ENCODE measurements at regions not wholly inside any gene's neighbourhood (a gene's known extent, or its start where the extent isn't known, plus 50 kb on each side); places are given as distances from the start of the nearest gene placed in this dataset.
"Not testable (repeated sequence)": the region's sequence is repeated elsewhere in the genome, so short reads cannot be mapped to it uniquely, and the experiment has no call there.

DNA sequence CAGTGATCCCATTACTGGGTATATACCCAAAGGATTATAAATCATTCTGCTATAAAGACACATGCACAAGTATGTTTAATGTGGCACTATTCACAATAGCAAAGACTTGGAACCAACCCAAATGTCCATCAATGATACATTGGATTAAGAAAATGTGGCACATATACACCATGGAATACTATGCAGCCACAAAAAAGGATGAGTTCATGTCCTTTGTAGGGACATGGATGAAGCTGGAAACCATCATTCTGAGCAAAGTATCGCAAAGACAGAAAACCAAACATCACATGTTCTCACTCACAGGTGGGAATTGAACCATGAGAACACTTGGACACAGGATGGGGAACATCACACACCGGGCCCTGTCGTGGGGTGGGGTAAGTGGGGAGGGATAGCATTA lies 150.2 kb upstream of the PIK3R1 start:
- TF ChIP-seq, protein P1, sequence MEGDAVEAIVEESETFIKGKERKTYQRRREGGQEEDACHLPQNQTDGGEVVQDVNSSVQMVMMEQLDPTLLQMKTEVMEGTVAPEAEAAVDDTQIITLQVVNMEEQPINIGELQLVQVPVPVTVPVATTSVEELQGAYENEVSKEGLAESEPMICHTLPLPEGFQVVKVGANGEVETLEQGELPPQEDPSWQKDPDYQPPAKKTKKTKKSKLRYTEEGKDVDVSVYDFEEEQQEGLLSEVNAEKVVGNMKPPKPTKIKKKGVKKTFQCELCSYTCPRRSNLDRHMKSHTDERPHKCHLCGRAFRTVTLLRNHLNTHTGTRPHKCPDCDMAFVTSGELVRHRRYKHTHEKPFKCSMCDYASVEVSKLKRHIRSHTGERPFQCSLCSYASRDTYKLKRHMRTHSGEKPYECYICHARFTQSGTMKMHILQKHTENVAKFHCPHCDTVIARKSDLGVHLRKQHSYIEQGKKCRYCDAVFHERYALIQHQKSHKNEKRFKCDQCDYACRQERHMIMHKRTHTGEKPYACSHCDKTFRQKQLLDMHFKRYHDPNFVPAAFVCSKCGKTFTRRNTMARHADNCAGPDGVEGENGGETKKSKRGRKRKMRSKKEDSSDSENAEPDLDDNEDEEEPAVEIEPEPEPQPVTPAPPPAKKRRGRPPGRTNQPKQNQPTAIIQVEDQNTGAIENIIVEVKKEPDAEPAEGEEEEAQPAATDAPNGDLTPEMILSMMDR (IDR thresholded peaks at IDR 0.05): not testable (repeated sequence)
- not testable (repeated sequence) for TF ChIP-seq EZH2 (IDR thresholded peaks at IDR 0.05; ENCODE audit: borderline replicate concordance, insufficient read depth, low read depth, low read length, poor library complexity, severe bottlenecking)

All from B cell (primary cell).